ENCODE measurements at regions not wholly inside any gene's neighbourhood (a gene's known extent, or its start where the extent isn't known, plus 50 kb on each side); places are given as distances from the start of the nearest gene placed in this dataset.

GRCh38 chr18:31248783-31249521 lies 69.0 kb upstream of the DSG1 start:
- DNase-seq = no peak

- DNase-seq = no peak
Observed at GRCh38 chr18:31250902-31251301, 67.1 kb upstream of the DSG1 start.

DNA sequence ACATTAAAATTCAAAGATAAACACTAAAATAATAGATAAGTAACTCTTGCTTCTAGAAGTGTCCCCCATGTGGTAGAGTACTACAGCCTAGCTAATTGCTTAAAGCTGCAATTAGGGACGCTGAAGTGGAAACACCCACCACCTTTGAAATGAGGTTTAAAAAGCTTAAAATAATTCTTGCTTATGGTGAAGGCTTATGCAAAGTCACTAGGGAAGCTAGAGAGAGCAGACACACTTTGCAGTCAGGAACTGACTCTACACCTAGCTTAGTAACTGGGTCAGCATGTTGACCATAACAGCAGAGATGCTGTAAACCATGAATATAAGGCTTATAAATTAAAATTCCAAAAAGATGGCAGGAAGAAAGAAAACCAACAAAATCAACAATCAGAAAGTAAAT lies 65.4 kb upstream of the DSG1 start:
- no peak for DNase-seq

- DNase-seq = no peak
Observed at GRCh38 chr18:31255953-31256352, 62.0 kb upstream of the DSG1 start.

DNA sequence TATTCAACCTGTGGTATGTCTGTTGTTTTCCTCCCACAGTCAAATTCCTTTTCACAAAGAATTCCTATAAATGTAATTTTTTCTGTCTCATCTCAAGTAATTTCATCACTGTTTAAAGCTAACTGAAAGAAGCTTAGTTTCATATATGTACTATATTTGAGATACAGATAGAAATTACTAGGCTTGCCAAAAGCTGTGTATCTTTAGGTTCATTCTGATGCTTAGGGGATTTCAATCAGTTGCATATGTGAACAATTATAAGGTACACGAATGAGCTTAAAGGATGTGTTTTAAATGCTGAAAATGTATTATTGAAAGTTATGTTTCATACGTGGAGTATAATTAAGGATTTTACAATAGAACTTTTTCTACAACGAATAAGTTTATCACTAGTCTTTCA lies 59.2 kb upstream of the DSG1 start:
- DNase-seq = no peak

DNA sequence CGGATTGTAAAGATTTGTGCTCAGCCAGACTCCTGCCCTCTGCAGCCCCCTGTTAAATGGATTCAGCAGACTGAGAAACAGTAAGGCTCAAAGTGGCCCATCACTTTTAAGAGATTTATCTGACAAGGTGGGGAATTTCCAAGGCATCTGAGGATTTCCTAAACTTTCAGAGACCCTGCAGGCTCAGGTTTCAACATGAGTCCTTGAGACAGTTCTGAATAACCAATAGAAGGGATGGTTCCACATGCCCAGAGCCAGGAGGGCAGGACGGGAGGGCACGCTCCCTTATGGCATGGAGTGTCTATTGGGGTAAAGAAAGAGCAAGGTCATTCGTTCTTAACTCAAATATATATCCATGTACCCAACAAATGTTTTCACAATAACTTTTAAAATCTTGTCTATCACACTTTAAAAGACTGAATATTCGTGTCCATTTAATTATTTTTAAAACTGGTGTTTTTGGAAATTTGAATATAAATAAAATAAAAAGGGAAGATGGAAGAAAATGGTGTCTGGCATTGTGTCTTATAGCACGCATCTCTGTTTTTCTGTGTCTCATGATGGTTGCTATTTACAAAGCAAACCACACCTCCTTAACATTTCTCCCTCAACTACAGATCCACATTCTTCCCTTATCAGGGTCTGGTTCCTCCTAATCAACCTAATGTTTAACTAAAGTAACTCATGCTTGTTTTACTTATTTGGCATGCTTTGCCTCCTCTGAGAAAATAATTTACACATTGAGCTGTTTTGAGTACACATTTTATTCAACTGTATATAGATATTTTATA lies 56.0 kb upstream of the DSG1 start:
- no peak for DNase-seq

DNA sequence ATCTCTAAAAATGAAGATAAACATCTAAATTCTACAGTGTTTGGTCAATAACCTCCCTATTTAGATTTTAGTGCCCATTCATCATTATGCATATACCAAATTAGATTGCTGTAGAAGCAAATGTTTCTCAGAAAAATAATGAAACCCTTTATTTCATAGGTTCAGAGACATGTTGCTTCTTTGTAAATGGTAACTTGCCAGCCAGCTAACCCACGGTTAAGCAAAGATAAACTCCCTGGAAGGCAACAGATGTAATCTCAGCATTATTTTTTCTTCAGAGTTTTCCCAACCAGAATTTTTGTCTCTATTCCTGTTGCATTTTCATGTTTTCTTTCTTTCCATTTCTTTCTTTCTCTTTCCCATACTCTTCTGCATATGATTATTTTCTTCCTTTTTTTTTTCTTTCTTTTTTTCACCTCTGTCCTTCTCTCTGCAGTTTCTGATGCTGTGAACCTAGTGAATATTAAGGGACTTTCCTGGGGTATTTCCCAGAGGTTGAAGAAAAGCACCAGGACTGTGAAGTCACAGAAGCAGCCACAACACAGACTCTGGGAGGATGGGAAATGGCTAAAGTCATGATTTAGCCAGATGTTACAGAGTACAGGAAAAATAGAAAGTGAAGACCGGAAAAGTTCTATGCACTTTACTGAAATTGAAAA lies 50.0 kb upstream of the DSG1 start:
- DNase-seq = no peak
